Upper lobe of left lung (tissue), 4 donors: ENCODE measurements at regions not wholly inside any gene's neighbourhood (a gene's known extent, or its start where the extent isn't known, plus 50 kb on each side); places are given as distances from the start of the nearest gene placed in this dataset.
"Not testable (repeated sequence)": the region's sequence is repeated elsewhere in the genome, so short reads cannot be mapped to it uniquely, and the experiment has no call there.

Experiments
- EP300 ChIP-seq, 4 donors: sonication (generic); formaldehyde crosslinking; IDR thresholded peaks; one replicate each; pipeline ENCODE4 v1.5.1; 2017; ENCODE audit warnings: antibody characterized with exemption in 4 of 4, control low read depth in 2 of 4
- POLR2A ChIP-seq, 4 donors: fragments of 450-650 bp; IDR thresholded peaks; one replicate each; pipeline ENCODE4 v1.5.1; 2016 to 2017; ENCODE audit warnings: antibody characterized with exemption in 4 of 4, mild to moderate bottlenecking in 2 of 4
- POLR2AphosphoS5 ChIP-seq, 2 donors: sonication (generic); formaldehyde crosslinking; IDR thresholded peaks; one replicate each; pipeline ENCODE4 v1.5.1; 2017; ENCODE audit warnings: antibody characterized with exemption in 2 of 2
- TF ChIP-seq, protein P1 (sequence below), 6 experiments: fragments of 450-650 bp in 4 of 6; fragments of 200-600 bp in 2 of 6; sonication (generic) in 2 of 6; IDR thresholded peaks; one replicate each; pipeline ENCODE4 v1.5.1; 2016 to 2019; ENCODE audit warnings: antibody characterized with exemption in 6 of 6

- TF ChIP-seq, protein P1, sequence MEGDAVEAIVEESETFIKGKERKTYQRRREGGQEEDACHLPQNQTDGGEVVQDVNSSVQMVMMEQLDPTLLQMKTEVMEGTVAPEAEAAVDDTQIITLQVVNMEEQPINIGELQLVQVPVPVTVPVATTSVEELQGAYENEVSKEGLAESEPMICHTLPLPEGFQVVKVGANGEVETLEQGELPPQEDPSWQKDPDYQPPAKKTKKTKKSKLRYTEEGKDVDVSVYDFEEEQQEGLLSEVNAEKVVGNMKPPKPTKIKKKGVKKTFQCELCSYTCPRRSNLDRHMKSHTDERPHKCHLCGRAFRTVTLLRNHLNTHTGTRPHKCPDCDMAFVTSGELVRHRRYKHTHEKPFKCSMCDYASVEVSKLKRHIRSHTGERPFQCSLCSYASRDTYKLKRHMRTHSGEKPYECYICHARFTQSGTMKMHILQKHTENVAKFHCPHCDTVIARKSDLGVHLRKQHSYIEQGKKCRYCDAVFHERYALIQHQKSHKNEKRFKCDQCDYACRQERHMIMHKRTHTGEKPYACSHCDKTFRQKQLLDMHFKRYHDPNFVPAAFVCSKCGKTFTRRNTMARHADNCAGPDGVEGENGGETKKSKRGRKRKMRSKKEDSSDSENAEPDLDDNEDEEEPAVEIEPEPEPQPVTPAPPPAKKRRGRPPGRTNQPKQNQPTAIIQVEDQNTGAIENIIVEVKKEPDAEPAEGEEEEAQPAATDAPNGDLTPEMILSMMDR (IDR thresholded peaks at IDR 0.05) = not testable (repeated sequence)
- not testable (repeated sequence) for TF ChIP-seq POLR2AphosphoS5, POLR2A, EP300 (IDR thresholded peaks at IDR 0.05)
Measured at GRCh38 chrX:30149206-30149605, 66.2 kb upstream of the MAGEB2 start.
